GM12878 (cell line): ENCODE measurements at regions not wholly inside any gene's neighbourhood (a gene's known extent, or its start where the extent isn't known, plus 50 kb on each side); places are given as distances from the start of the nearest gene placed in this dataset.

ENCODE experiments used
- ATAC-seq: fragments of 200-7000 bp; cut with Tn5 transposase; 3 replicates; pipeline ENCODE4 v1.9.1; 2020; ENCODE audit warnings: mild to moderate bottlenecking, moderate library complexity
- BruUV-seq: library from RNA; stranded (reverse); fragments of 400-500 nt; replicated peaks from 2 replicates; lab custom pipeline; 2021; lab: Mats Ljungman, UMichigan
- CTCF ChIA-PET: fragments of 300-600 bp; sonication (Branson Sonifier 250); formaldehyde crosslinking; extraction: SDS; loops from one replicate; lab custom pipeline; 2021; ENCODE audit warnings: inconsistent platforms; lab: Yijun Ruan, JAX
- POLR2A ChIA-PET: fragments of 350-600 bp; formaldehyde crosslinking; extraction: SDS; loops from one replicate; lab custom pipeline; 2021; ENCODE audit warnings: inconsistent platforms; lab: Charles Lee
- RAD21 ChIA-PET: fragments of 300-600 bp; sonication (Branson Sonifier 250); formaldehyde crosslinking; loops from one replicate; lab custom pipeline; 2023; ENCODE audit warnings: antibody characterized with exemption; ENCODE audit not compliant: unreplicated experiment; lab: Charles Lee
- SMC1A ChIA-PET: fragments of 300-600 bp; sonication (Branson Sonifier 250); formaldehyde crosslinking; loops from one replicate; lab custom pipeline; 2023; ENCODE audit not compliant: unreplicated experiment, uncharacterized antibody; lab: Charles Lee
- DNase-seq: peaks from one replicate; pipeline ENCODE4 v3.0.0-alpha.2; 2011; ENCODE audit warnings: low read depth, low spot score
- FAIRE-seq: peaks from 3 replicates; lab custom pipeline; 2011; peaks lifted over from hg19 to GRCh38; lab: Jason Lieb, UNC
- H2AFZ ChIP-seq: 2 replicates; pipeline ENCODE4 v1.6.0; 2011; ENCODE audit warnings: low read depth, low read length, control low read depth; ENCODE audit not compliant: control insufficient read depth
- H3K27ac ChIP-seq: 2 replicates; pipeline ENCODE4 v1.5.1; 2011; ENCODE audit warnings: control low read depth; ENCODE audit not compliant: control insufficient read depth, insufficient read depth
- H3K27me3 ChIP-seq, 2 experiments: replicated peaks in 1 of 2; 2 replicates each; pipeline versions ENCODE4 v1.6.0 to v1.6.1; 2011; ENCODE audit warnings: low read length in 1 of 2; ENCODE audit not compliant: control insufficient read depth in 2 of 2, insufficient read depth in 2 of 2
- H3K36me3 ChIP-seq, 2 experiments: 2 replicates each; pipeline ENCODE4 v1.5.1; 2011; ENCODE audit warnings: low read length in 1 of 2; ENCODE audit not compliant: control insufficient read depth in 2 of 2, insufficient read depth in 2 of 2
- H3K4me1 ChIP-seq: 2 replicates; pipeline ENCODE4 v1.6.1; 2011; ENCODE audit warnings: mild to moderate bottlenecking, low read length, moderate library complexity, mixed read lengths; ENCODE audit not compliant: control insufficient read depth, insufficient read depth
- H3K4me2 ChIP-seq: 2 replicates; pipeline ENCODE4 v1.6.0; 2011; ENCODE audit warnings: control low read depth; ENCODE audit not compliant: control insufficient read depth, insufficient read depth
- H3K4me3 ChIP-seq: fragments of 200-600 bp; sonication (generic); 2 replicates; pipeline ENCODE4 v1.5.1; 2016
- H3K79me2 ChIP-seq: 2 replicates; pipeline ENCODE4 v1.6.0; 2011; ENCODE audit warnings: low read length; ENCODE audit not compliant: control insufficient read depth, insufficient read depth
- H3K9ac ChIP-seq: 2 replicates; pipeline ENCODE4 v1.8.0; 2011; ENCODE audit warnings: low read length, control low read depth, mixed read lengths; ENCODE audit not compliant: control insufficient read depth, insufficient read depth
- H3K9me3 ChIP-seq: replicated peaks from 3 replicates; pipeline ENCODE4 v1.5.1; 2011; ENCODE audit warnings: mild to moderate bottlenecking, low read length; ENCODE audit not compliant: control insufficient read depth, insufficient read depth
- H4K20me1 ChIP-seq: 2 replicates; pipeline ENCODE4 v1.6.0; 2011; ENCODE audit not compliant: control insufficient read depth, insufficient read depth
- ATF7 ChIP-seq: fragments of 450-650 bp; IDR thresholded peaks from 2 replicates; pipeline ENCODE4 v1.6.1; 2016; ENCODE audit warnings: low read depth, mild to moderate bottlenecking
- CHD2 ChIP-seq: IDR thresholded peaks from 2 replicates; pipeline ENCODE4 v1.6.1; 2011; ENCODE audit warnings: low read depth, low read length, improper control_type of control experiment, borderline replicate concordance
- ELK1 ChIP-seq: IDR thresholded peaks from 2 replicates; pipeline ENCODE4 v1.6.1; 2012; ENCODE audit warnings: low read depth, low read length, improper control_type of control experiment
- GATAD2B ChIP-seq: fragments of 450-650 bp; conservative IDR thresholded peaks from 2 replicates; pipeline ENCODE4 v1.6.1; 2017; ENCODE audit warnings: low read depth, mild to moderate bottlenecking, moderate library complexity
- HDAC2 ChIP-seq: fragments of 200-600 bp; sonication (generic); IDR thresholded peaks from 2 replicates; pipeline ENCODE4 v1.6.1; 2017
- IRF3 ChIP-seq: fragments of 450-650 bp; IDR thresholded peaks from 2 replicates; pipeline ENCODE4 v1.6.1; 2014; ENCODE audit warnings: mild to moderate bottlenecking
- JUND ChIP-seq: IDR thresholded peaks from 2 replicates; pipeline ENCODE4 v1.6.1; 2012; ENCODE audit warnings: low read depth, mild to moderate bottlenecking, low read length, improper control_type of control experiment, moderate library complexity
- NKRF ChIP-seq: fragments of 450-650 bp; conservative IDR thresholded peaks from 2 replicates; pipeline ENCODE4 v1.6.1; 2017; ENCODE audit warnings: mild to moderate bottlenecking, moderate library complexity
- NR2C2 ChIP-seq: IDR thresholded peaks from 2 replicates; pipeline ENCODE4 v1.6.1; 2011; ENCODE audit warnings: borderline replicate concordance, low read depth; ENCODE audit not compliant: control insufficient read depth, insufficient read length
- NR2F1 ChIP-seq: fragments of 450-650 bp; conservative IDR thresholded peaks from 2 replicates; pipeline ENCODE4 v1.6.1; 2017; ENCODE audit warnings: mild to moderate bottlenecking
- REST ChIP-seq: IDR thresholded peaks from 2 replicates; pipeline ENCODE4 v1.6.1; 2012; ENCODE audit warnings: mild to moderate bottlenecking, low read depth, low read length
- ZNF274 ChIP-seq: IDR thresholded peaks from one replicate; pipeline ENCODE4 v1.8.0; 2011; ENCODE audit not compliant: insufficient read length, insufficient read depth
- ZZZ3 ChIP-seq: IDR thresholded peaks from 2 replicates; pipeline ENCODE4 v1.6.1; 2011; ENCODE audit warnings: low read depth; ENCODE audit not compliant: control insufficient read depth, insufficient read length
- WGBS: methylation state at CpG from one replicate; pipeline ENCODE4 v1.1.6; 2016; ENCODE audit warnings: low lambda C conversion rate; ENCODE audit not compliant: insufficient replicate concordance, insufficient coverage; ENCODE audit errors: missing lambda C conversion rate; 5-methylcytosine and 5-hydroxymethylcytosine counted together
- in situ Hi-C: fragments of 300-500 bp; cut with MboI; formaldehyde crosslinking; loops from 9 replicates; pipeline ENCODE4 v1.14.3; 2018; ENCODE audit warnings: mixed read lengths
- intact Hi-C: fragments of 100-400 bp; cut with micrococcal nuclease; formaldehyde crosslinking; loops from one replicate; pipeline ENCODE4 v1.14.2; 2022; ENCODE audit not compliant: unreplicated experiment

GRCh38 chr2:156165742-156166141 lies 166.8 kb downstream of the NR4A2 start:
- Histone ChIP-seq H3K9ac (no peak overlapping the region), H3K4me3 (no peak overlapping the region), H2AFZ (no peak overlapping the region), H3K27ac (no peak overlapping the region), H3K4me1 (no peaks in the 10 kb centered on the region), H3K79me2 (no peaks in the 10 kb centered on the region), H3K36me3 (no peaks in the 10 kb centered on the region), H3K27me3 (no peaks in the 10 kb centered on the region), H3K4me2 (no peak overlapping the region), H4K20me1 (no peaks in the 10 kb centered on the region), H3K9me3 (no peaks in the 10 kb centered on the region)
- ChIA-PET RAD21 (no interaction called here), SMC1A (no interaction called here), CTCF (no interaction called here), POLR2A (no interaction called here)
- WGBS: 43% methylated on average over 2 of the region's 2 CpGs
- FAIRE-seq: no peak
- no peak for DNase-seq
- TF ChIP-seq REST (no peak), ZNF274 (no peak), NR2F1 (no peak), CHD2 (no peak), GATAD2B (no peak), ZZZ3 (no peak), ATF7 (no peak), NR2C2 (no peak), JUND (no peak), ELK1 (no peak), NKRF (no peak), IRF3 (no peak), HDAC2 (no peak)
- in situ Hi-C loops (no loop called here), intact Hi-C loops (no loop called here)
- no peak for ATAC-seq
- no TSS peak for BruUV-seq
